Bronchial epithelial cell (primary cell): ENCODE measurements at regions not wholly inside any gene's neighbourhood (a gene's known extent, or its start where the extent isn't known, plus 50 kb on each side); places are given as distances from the start of the nearest gene placed in this dataset.

Experiments used
- DNase-seq: peaks from one replicate; pipeline ENCODE4 v3.0.0-alpha.2; 2010; ENCODE audit warnings: low read depth
- FAIRE-seq: peaks from 2 replicates; lab custom pipeline; 2011; peaks lifted over from hg19 to GRCh38; lab: Jason Lieb, UNC
- H3K27me3 ChIP-seq: 2 replicates; pipeline ENCODE4 v1.5.1; 2011; ENCODE audit warnings: low read length; ENCODE audit not compliant: control insufficient read depth, insufficient read depth
- H3K36me3 ChIP-seq: 2 replicates; pipeline ENCODE4 v1.5.1; 2011; ENCODE audit warnings: low read length; ENCODE audit not compliant: control insufficient read depth, insufficient read depth
- H3K4me3 ChIP-seq: 2 replicates; pipeline ENCODE4 v1.5.1; 2011; ENCODE audit warnings: mild to moderate bottlenecking, low read depth, low read length, control low read depth
- TF ChIP-seq, protein P1 (sequence below): IDR thresholded peaks from 2 replicates; pipeline ENCODE4 v1.5.1; 2011; ENCODE audit warnings: mild to moderate bottlenecking, moderate library complexity, low read length, control low read depth, inconsistent platforms; ENCODE audit not compliant: insufficient read depth, severe bottlenecking

DNA sequence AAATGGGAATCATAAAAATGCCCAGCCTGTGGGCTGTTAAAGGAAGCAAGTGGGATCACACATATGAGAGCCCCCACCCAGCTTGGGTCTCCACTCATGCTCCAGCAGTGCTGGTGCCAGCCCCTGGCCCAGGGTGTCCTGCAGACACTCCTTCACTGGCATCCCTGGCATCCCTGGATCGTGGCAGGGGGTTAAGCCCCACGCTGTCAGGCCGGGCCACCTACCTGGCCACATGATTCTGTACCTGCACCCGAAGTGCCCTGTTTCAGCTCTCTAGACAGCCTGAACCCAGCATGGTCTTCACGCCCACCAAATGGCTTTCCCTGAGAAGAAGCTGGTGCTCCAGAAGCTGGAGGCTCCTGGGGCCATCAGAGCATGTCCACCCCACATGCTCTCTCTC, 137.4 kb downstream of the INHBB start:
- Histone ChIP-seq H3K36me3 (no peaks in the 10 kb centered on the region), H3K4me3 (no peak overlapping the region), H3K27me3 (no peaks in the 10 kb centered on the region)
- TF ChIP-seq, protein P1, sequence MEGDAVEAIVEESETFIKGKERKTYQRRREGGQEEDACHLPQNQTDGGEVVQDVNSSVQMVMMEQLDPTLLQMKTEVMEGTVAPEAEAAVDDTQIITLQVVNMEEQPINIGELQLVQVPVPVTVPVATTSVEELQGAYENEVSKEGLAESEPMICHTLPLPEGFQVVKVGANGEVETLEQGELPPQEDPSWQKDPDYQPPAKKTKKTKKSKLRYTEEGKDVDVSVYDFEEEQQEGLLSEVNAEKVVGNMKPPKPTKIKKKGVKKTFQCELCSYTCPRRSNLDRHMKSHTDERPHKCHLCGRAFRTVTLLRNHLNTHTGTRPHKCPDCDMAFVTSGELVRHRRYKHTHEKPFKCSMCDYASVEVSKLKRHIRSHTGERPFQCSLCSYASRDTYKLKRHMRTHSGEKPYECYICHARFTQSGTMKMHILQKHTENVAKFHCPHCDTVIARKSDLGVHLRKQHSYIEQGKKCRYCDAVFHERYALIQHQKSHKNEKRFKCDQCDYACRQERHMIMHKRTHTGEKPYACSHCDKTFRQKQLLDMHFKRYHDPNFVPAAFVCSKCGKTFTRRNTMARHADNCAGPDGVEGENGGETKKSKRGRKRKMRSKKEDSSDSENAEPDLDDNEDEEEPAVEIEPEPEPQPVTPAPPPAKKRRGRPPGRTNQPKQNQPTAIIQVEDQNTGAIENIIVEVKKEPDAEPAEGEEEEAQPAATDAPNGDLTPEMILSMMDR: no peak
- DNase-seq (no peak), FAIRE-seq (no peak)

DNA sequence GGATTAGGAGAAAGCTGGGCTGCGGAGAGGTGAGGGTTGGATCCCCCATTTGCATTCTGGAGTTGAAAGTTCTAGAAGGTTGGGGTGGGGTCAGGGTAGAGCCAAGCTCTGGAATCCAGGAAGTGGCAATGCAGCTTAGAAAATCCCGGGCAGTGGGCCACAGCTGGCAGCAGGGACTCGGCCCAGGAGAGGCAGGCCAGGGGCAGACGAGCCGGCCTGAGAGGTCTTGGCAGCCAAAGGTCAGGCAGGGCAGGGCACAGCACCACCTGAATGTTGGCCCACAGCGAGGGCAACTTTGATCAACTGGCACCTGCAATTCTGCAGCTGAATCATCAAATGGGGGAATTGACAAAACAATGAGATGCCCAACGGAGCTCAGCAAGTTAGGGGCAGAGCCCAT, 139.2 kb downstream of the INHBB start:
- H3K36me3 ChIP-seq: no peaks in the 10 kb centered on the region
- no peak for FAIRE-seq
- no peak overlapping the region for H3K4me3 ChIP-seq
- no peak for DNase-seq
- TF ChIP-seq, protein P1: no peak
- H3K27me3 ChIP-seq: no peaks in the 10 kb centered on the region

DNA sequence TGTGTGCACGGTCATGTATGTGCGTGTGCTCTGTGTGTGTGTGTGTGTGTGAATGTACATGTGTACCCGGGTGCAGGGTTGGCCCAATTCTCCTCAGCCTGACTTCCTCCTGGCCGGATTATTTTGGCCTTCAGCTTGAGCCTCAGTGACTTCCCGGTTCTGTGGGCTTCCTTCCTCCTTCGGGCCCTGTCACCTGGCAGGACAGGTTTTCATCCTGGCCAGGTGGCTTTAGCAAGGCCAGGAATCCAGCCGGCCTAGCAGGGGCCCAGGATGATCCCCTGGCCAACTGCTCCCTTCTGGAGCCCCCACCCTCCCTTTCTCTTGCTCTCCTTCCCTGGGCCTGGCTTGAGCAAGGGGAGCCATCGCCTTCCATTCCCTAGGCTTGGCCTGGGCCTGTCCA, 140.5 kb downstream of the INHBB start:
- TF ChIP-seq, protein P1: no peak
- H3K4me3 ChIP-seq: no peak overlapping the region
- peaks cover 2% of the 10 kb centered on the region for H3K27me3 ChIP-seq
- H3K36me3 ChIP-seq: no peaks in the 10 kb centered on the region
- no peak for DNase-seq
- no peak for FAIRE-seq

DNA sequence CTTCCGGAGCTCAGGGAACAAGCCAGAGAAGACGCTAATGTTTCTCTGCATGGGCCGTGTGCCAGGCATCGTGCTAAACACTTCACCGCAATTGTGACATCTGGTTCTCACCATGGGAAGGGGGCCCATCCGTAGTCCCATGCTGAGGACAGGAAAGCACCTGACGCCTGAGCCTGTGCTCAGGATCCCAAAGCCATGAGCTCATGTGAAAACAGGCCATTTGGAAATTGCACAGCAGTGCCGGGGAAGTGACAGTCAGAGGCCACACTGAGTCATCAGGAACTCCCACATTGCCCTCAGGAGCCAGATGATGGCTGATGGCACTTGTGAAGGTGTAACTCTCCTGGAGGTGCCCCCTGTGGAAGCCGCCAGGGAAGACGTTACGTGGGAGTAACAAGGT, 141.0 kb downstream of the INHBB start:
- Histone ChIP-seq H3K27me3 (peaks cover 2% of the 10 kb centered on the region), H3K4me3 (no peak overlapping the region), H3K36me3 (no peaks in the 10 kb centered on the region)
- FAIRE-seq (no peak), DNase-seq (peak; percentile 21)
- TF ChIP-seq, protein P1: no peak

DNA sequence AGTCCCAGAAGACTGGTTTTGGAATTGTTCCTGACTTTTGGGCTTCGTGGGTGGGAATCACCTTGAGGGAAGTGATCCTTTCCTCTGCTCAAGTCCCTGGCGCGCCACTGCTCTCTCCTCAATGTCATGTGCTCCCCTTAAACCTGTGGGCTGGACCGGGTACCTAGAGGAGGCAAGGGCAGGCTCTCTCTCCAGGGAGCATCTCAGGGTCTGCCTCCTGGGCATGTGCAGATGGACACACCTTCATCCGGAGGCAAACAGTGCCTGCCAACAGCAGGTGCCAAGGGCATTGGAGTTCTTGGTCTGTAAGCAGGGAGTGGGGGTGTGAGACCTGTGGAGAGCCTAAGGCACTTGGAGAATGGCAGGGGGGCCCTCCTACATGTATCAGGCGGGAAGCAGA, 142.6 kb downstream of the INHBB start:
- Histone ChIP-seq H3K36me3 (no peaks in the 10 kb centered on the region), H3K4me3 (no peak overlapping the region), H3K27me3 (peaks cover 2% of the 10 kb centered on the region)
- DNase-seq (no peak), FAIRE-seq (no peak)
- TF ChIP-seq, protein P1: no peak

DNA sequence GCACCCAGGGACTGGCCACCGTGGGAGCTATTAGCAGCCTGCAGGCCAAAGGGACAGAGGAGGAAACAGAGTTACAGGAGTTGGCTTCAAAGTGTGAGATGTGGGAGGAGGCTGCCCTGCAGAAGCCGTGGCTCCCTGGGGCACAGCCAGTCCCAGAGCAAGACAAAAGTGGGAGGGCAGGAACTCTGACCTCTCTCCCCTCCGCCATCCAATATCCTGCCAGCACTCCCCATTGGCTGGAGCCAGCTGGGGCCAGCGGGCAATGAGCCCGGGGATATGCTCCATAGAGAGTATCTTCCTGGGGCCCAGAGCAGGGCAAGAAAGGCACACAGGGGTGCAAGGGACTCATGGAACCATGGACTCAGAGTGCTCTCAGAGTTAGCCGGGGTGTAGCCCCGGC, 143.1 kb downstream of the INHBB start:
- Histone ChIP-seq H3K4me3 (no peak overlapping the region), H3K27me3 (peaks cover 2% of the 10 kb centered on the region), H3K36me3 (no peaks in the 10 kb centered on the region)
- DNase-seq (no peak), FAIRE-seq (no peak)
- TF ChIP-seq, protein P1: no peak
